H1 (cell line): ENCODE measurements at regions not wholly inside any gene's neighbourhood (a gene's known extent, or its start where the extent isn't known, plus 50 kb on each side); places are given as distances from the start of the nearest gene placed in this dataset.

Source experiments
- CTCF ChIA-PET: fragments of 300-600 bp; sonication (Branson Sonifier 250); formaldehyde crosslinking; loops from one replicate; lab custom pipeline; 2021; ENCODE audit not compliant: partially characterized antibody; lab: Charles Lee
- POLR2A ChIA-PET: fragments of 300-600 bp; sonication (Branson Sonifier 250); formaldehyde crosslinking; loops from one replicate; lab custom pipeline; 2021; ENCODE audit warnings: inconsistent platforms; ENCODE audit not compliant: partially characterized antibody; lab: Charles Lee
- DNase-seq, 2 experiments: peaks; one replicate each; pipeline versions ENCODE4 v3.0.0 to v3.0.0-alpha.2; 2010 to 2022; ENCODE audit warnings: low spot score in 2 of 2, low read depth in 1 of 2, mixed read lengths in 1 of 2
- FAIRE-seq: peaks from 2 replicates; lab custom pipeline; 2011; peaks lifted over from hg19 to GRCh38; lab: Jason Lieb, UNC
- H2AFZ ChIP-seq: 2 replicates; pipeline ENCODE4 v1.8.1; 2012; ENCODE audit warnings: low read length, inconsistent platforms
- H2AK5ac ChIP-seq: 2 replicates; pipeline ENCODE4 v1.6.1; 2013; ENCODE audit warnings: low read depth, low read length
- H2BK120ac ChIP-seq: replicated peaks from 2 replicates; pipeline ENCODE3; 2013; ENCODE audit warnings: low read depth, low read length, inconsistent platforms
- H2BK12ac ChIP-seq: 2 replicates; pipeline ENCODE4 v1.6.1; 2013; ENCODE audit warnings: low read depth, low read length
- H2BK15ac ChIP-seq: 2 replicates; pipeline ENCODE4 v1.6.1; 2013; ENCODE audit warnings: low read length
- H2BK20ac ChIP-seq: 2 replicates; pipeline ENCODE4 v1.6.1; 2013; ENCODE audit warnings: low read length
- H2BK5ac ChIP-seq: 2 replicates; pipeline ENCODE4 v1.6.1; 2013; ENCODE audit warnings: low read depth, low read length
- H3K14ac ChIP-seq: 2 replicates; pipeline ENCODE4 v1.6.1; 2013; ENCODE audit warnings: inconsistent platforms; ENCODE audit not compliant: insufficient read length
- H3K18ac ChIP-seq: 2 replicates; pipeline ENCODE4 v1.6.1; 2013; ENCODE audit warnings: low read length; ENCODE audit errors: extremely low read depth
- H3K23ac ChIP-seq: 2 replicates; pipeline ENCODE4 v1.6.1; 2013; ENCODE audit warnings: inconsistent platforms; ENCODE audit not compliant: insufficient read length
- H3K23me2 ChIP-seq: 2 replicates; pipeline ENCODE4 v1.6.1; 2013; ENCODE audit warnings: low read depth, low read length
- H3K27ac ChIP-seq: 2 replicates; pipeline ENCODE4 v1.6.1; 2011; ENCODE audit warnings: low read depth, low read length, inconsistent platforms
- H3K27me3 ChIP-seq, 4 experiments: replicated peaks in 1 of 4; 1 replicate in 1 of 4; 2 replicates in 3 of 4; pipeline versions ENCODE4 v1.6.1 to v1.8.1; 2011 to 2013; ENCODE audit warnings: low read length in 3 of 4, mild to moderate bottlenecking in 3 of 4, inconsistent platforms in 2 of 4, mixed read lengths in 2 of 4, moderate library complexity in 1 of 4; ENCODE audit not compliant: control insufficient read depth in 3 of 4, insufficient read depth in 3 of 4; ENCODE audit errors: extremely low read depth in 1 of 4
- H3K36me3 ChIP-seq, 4 experiments: 2 replicates each; pipeline versions ENCODE4 v1.6.1 to v1.8.1; 2011 to 2013; ENCODE audit warnings: mild to moderate bottlenecking in 4 of 4, low read length in 3 of 4, moderate library complexity in 2 of 4, control low read depth in 1 of 4, inconsistent platforms in 1 of 4; ENCODE audit not compliant: insufficient read depth in 4 of 4, control insufficient read depth in 2 of 4
- H3K4ac ChIP-seq: replicated peaks from 2 replicates; pipeline ENCODE3; 2013; ENCODE audit warnings: low read length, low read depth, mixed read lengths, inconsistent platforms; ENCODE audit not compliant: insufficient read length
- H3K4me1 ChIP-seq, 4 experiments: replicated peaks in 1 of 4; 1 replicate in 1 of 4; 2 replicates in 3 of 4; pipeline versions ENCODE4 v1.6.1 to v1.8.1; 2011 to 2013; ENCODE audit warnings: low read length in 3 of 4, inconsistent platforms in 2 of 4, mixed read lengths in 1 of 4; ENCODE audit not compliant: insufficient read depth in 4 of 4, control insufficient read depth in 3 of 4
- H3K4me2 ChIP-seq, 2 experiments: 2 replicates each; pipeline versions ENCODE4 v1.6.1 to v1.8.1; 2011 to 2013; ENCODE audit warnings: low read depth in 2 of 2, low read length in 2 of 2, control low read depth in 1 of 2, inconsistent platforms in 1 of 2, mild to moderate bottlenecking in 1 of 2; ENCODE audit not compliant: insufficient read depth in 1 of 2
- H3K4me3 ChIP-seq, 4 experiments: fragments of 200-600, 300-600 bp in 1 of 4; sonication (generic), shearing (Covaris generic), sonication (Bioruptor Twin) in 1 of 4; 2 replicates each; pipeline versions ENCODE4 v1.5.1 to v1.8.1; 2011 to 2016; ENCODE audit warnings: low read length in 4 of 4, low read depth in 3 of 4, control low read depth in 2 of 4, inconsistent platforms in 2 of 4, mild to moderate bottlenecking in 2 of 4, mixed read lengths in 1 of 4, moderate library complexity in 1 of 4; ENCODE audit not compliant: insufficient read depth in 2 of 4; ENCODE audit errors: extremely low read depth in 1 of 4
- H3K56ac ChIP-seq: replicated peaks from 2 replicates; pipeline ENCODE3; 2013; ENCODE audit warnings: low read depth, mild to moderate bottlenecking, mixed read lengths, low read length, inconsistent platforms; ENCODE audit not compliant: insufficient read length
- H3K79me1 ChIP-seq: 2 replicates; pipeline ENCODE4 v1.6.1; 2013; ENCODE audit warnings: low read depth, low read length, control low read depth
- H3K79me2 ChIP-seq, 2 experiments: 2 replicates each; pipeline versions ENCODE4 v1.6.1 to v1.8.1; 2012 to 2013; ENCODE audit warnings: low read length in 2 of 2, mild to moderate bottlenecking in 2 of 2, inconsistent platforms in 1 of 2; ENCODE audit not compliant: insufficient read depth in 2 of 2, control insufficient read depth in 1 of 2
- H3K9ac ChIP-seq, 4 experiments: replicated peaks in 1 of 4; 1 replicate in 1 of 4; 2 replicates in 3 of 4; pipeline versions ENCODE4 v1.6.1 to v1.8.1; 2011 to 2013; ENCODE audit warnings: low read depth in 3 of 4, low read length in 3 of 4, control low read depth in 2 of 4, mild to moderate bottlenecking in 2 of 4, moderate library complexity in 2 of 4, inconsistent platforms in 1 of 4; ENCODE audit errors: extremely low read depth in 1 of 4
- H3K9me3 ChIP-seq, 2 experiments: 2 replicates each; pipeline versions ENCODE4 v1.6.1 to v1.8.1; 2012 to 2013; ENCODE audit warnings: mild to moderate bottlenecking in 2 of 2, moderate library complexity in 2 of 2, control low read depth in 1 of 2, inconsistent platforms in 1 of 2, low read depth in 1 of 2, low read length in 1 of 2, mixed read lengths in 1 of 2; ENCODE audit not compliant: insufficient read depth in 2 of 2
- H4K20me1 ChIP-seq, 2 experiments: replicated peaks in 1 of 2; 2 replicates each; pipeline versions ENCODE3 to v1.8.1; 2011 to 2013; ENCODE audit warnings: inconsistent platforms in 2 of 2, low read length in 2 of 2, mild to moderate bottlenecking in 1 of 2; ENCODE audit not compliant: insufficient read depth in 2 of 2, control insufficient read depth in 1 of 2
- H4K5ac ChIP-seq: 2 replicates; pipeline ENCODE4 v1.6.1; 2013; ENCODE audit warnings: low read length, low read depth, mixed read lengths, inconsistent platforms; ENCODE audit not compliant: insufficient read length
- H4K8ac ChIP-seq: 2 replicates; pipeline ENCODE4 v1.8.0; 2013; ENCODE audit warnings: mild to moderate bottlenecking, moderate library complexity, low read length, inconsistent platforms; ENCODE audit not compliant: insufficient read depth; ENCODE audit errors: extremely low read depth
- H4K91ac ChIP-seq: replicated peaks from 2 replicates; pipeline ENCODE3; 2013; ENCODE audit warnings: low read length, mixed read lengths, inconsistent platforms; ENCODE audit not compliant: insufficient read length
- FOSL1 ChIP-seq: IDR thresholded peaks from 2 replicates; pipeline ENCODE4 v1.6.1; 2011; ENCODE audit warnings: mild to moderate bottlenecking, low read depth, low read length, moderate library complexity; ENCODE audit not compliant: insufficient read depth
- HDAC2 ChIP-seq, 2 experiments: fragments of 300-600 bp in 1 of 2; sonication (generic) in 1 of 2; IDR thresholded peaks; 2 replicates each; pipeline ENCODE4 v1.6.1; 2011 to 2012; ENCODE audit warnings: low read depth in 2 of 2, low read length in 2 of 2, mild to moderate bottlenecking in 2 of 2, moderate library complexity in 2 of 2, borderline replicate concordance in 1 of 2, inconsistent platforms in 1 of 2
- KDM4A ChIP-seq: IDR thresholded peaks from one replicate; pipeline ENCODE4 v1.7.1; 2012; ENCODE audit warnings: low read depth, mild to moderate bottlenecking, moderate library complexity, low read length, inconsistent platforms; ENCODE audit not compliant: severe bottlenecking
- POLR2AphosphoS5 ChIP-seq: IDR thresholded peaks from 2 replicates; pipeline ENCODE4 v1.6.1; 2011; ENCODE audit warnings: low read depth, low read length
- SP1 ChIP-seq: IDR thresholded peaks from 2 replicates; pipeline ENCODE4 v1.6.1; 2011; ENCODE audit warnings: low read depth, low read length
- SP4 ChIP-seq: IDR thresholded peaks from 2 replicates; pipeline ENCODE4 v1.6.1; 2012; ENCODE audit warnings: low read length, inconsistent platforms
- WGBS, 2 experiments: shearing (Covaris generic) in 1 of 2; methylation state at CpG; one replicate each; pipeline versions ENCODE4 v1.1.6 to v1.1.7; 2013 to 2015; ENCODE audit warnings: low lambda C conversion rate in 2 of 2, mixed read lengths in 2 of 2, inconsistent platforms in 1 of 2, low coverage in 1 of 2, missing lambda C conversion rate in 1 of 2; ENCODE audit not compliant: insufficient replicate concordance in 2 of 2, insufficient coverage in 1 of 2, insufficient read length in 1 of 2; ENCODE audit errors: extremely low coverage in 1 of 2, missing lambda C conversion rate in 1 of 2; 5-methylcytosine and 5-hydroxymethylcytosine counted together
- TF ChIP-seq, protein P1 (sequence below): IDR thresholded peaks from 2 replicates; pipeline ENCODE4 v1.6.1; 2012; ENCODE audit warnings: inconsistent platforms

DNA sequence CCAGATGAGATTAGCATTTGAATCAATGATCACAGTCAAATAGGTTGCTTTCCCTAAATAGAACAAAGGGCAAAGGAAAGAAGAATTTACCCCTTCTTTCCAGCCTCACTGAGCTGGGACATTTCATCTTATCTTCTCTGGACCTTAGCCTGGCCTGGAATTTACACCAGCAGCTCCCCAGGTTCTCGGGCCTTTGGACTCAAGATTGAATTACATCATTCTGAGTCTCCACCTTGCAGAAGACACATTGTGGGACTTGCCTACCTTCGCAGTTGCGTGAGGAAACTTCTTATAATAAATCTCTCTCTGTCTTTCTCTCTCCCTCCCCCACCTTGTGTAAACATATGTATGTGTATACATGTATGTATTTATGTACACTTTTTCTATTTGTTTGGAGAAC is 732.4 kb downstream of the IPMK start:
- Histone ChIP-seq H2AFZ (no peak overlapping the region), H3K79me2 (no peaks in the 10 kb centered on the region), H3K4me1 (no peaks in the 10 kb centered on the region), H4K5ac (no peak overlapping the region), H3K36me3 (no peaks in the 10 kb centered on the region), H2BK120ac (no peak overlapping the region), H3K18ac (no peak overlapping the region), H3K9me3 (no peaks in the 10 kb centered on the region), H3K9ac (no peak overlapping the region), H2BK12ac (no peak overlapping the region), H3K23ac (no peak overlapping the region), H2AK5ac (no peak overlapping the region), H3K27ac (no peak overlapping the region), H4K91ac (no peak overlapping the region), H2BK15ac (no peak overlapping the region), H3K4me2 (no peak overlapping the region), H2BK5ac (no peak overlapping the region), H3K4me3 (no peak overlapping the region), H3K56ac (no peak overlapping the region), H3K4ac (no peak overlapping the region), H4K20me1 (no peaks in the 10 kb centered on the region), H3K14ac (no peak overlapping the region), H4K8ac (no peak overlapping the region), H3K23me2 (no peaks in the 10 kb centered on the region), H3K79me1 (no peaks in the 10 kb centered on the region), H2BK20ac (no peak overlapping the region), H3K27me3 (no peaks in the 10 kb centered on the region)
- DNase-seq (no peak), FAIRE-seq (no peak)
- POLR2A ChIA-PET = no interaction called here
- WGBS, 2 experiments = 88% methylated on average over 3 of the region's 3 CpGs; no CpG with 5 or more reads in 1 of the 2 experiments
- CTCF ChIA-PET = no interaction called here
- TF ChIP-seq SP1 = no peak
- TF ChIP-seq HDAC2 (IDR thresholded peaks at IDR 0.05; ENCODE audit: borderline replicate concordance in 1 of 2, low read depth in 2 of 2, low read length in 2 of 2) = no peak
- TF ChIP-seq FOSL1 = no peak
- no peak for TF ChIP-seq POLR2AphosphoS5
- TF ChIP-seq, protein P1, sequence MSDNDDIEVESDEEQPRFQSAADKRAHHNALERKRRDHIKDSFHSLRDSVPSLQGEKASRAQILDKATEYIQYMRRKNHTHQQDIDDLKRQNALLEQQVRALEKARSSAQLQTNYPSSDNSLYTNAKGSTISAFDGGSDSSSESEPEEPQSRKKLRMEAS = no peak
- TF ChIP-seq SP4 = no peak
- no peak for TF ChIP-seq KDM4A
